Esophagus muscularis mucosa (tissue), 3 donors: ENCODE measurements at regions not wholly inside any gene's neighbourhood (a gene's known extent, or its start where the extent isn't known, plus 50 kb on each side); places are given as distances from the start of the nearest gene placed in this dataset.

Experiments
- EP300 ChIP-seq: sonication (generic); formaldehyde crosslinking; IDR thresholded peaks from one replicate; pipeline ENCODE4 v1.6.1; 2017; ENCODE audit warnings: antibody characterized with exemption
- TF ChIP-seq, protein P1 (sequence below), 3 experiments: fragments of 200-600 bp in 2 of 3; fragments of 450-650 bp in 1 of 3; sonication (generic) in 2 of 3; IDR thresholded peaks; one replicate each; pipeline ENCODE4 v1.5.1; 2017 to 2019; ENCODE audit warnings: antibody characterized with exemption in 3 of 3, mild to moderate bottlenecking in 2 of 3, moderate library complexity in 1 of 3

DNA sequence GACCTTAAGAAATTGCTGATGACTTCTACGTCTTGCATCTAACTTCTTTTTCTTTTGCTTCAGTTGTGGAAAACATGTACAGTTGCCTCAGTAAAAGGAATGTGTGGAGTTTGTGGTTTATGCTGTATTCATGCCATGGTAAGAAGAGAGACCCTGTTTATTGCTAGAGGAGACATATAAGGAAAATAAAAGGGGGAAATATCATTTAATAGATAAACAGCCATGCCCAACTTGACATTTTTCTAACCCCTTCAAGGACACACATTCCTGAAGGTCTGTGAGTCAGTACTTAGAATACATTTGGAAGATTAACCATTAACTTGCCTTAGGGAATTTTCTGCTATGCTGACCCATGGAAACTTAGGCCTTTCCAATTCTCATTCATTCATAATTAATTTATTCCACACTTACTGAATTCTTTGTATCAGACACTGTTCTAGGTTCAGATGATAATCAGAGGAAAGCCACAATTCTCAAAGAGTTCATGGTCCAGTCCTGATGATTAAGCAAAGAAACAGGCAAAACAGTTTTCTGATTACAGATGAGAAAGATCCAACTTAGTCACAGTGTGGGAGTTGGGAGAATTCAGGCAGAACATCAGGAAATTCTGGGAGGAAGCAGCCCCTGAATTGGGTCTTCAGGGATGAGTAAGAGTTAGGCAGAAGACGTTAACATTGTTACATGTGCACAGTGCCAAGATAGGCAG is 329.8 kb upstream of the RASGRP1 start:
- TF ChIP-seq, protein P1, sequence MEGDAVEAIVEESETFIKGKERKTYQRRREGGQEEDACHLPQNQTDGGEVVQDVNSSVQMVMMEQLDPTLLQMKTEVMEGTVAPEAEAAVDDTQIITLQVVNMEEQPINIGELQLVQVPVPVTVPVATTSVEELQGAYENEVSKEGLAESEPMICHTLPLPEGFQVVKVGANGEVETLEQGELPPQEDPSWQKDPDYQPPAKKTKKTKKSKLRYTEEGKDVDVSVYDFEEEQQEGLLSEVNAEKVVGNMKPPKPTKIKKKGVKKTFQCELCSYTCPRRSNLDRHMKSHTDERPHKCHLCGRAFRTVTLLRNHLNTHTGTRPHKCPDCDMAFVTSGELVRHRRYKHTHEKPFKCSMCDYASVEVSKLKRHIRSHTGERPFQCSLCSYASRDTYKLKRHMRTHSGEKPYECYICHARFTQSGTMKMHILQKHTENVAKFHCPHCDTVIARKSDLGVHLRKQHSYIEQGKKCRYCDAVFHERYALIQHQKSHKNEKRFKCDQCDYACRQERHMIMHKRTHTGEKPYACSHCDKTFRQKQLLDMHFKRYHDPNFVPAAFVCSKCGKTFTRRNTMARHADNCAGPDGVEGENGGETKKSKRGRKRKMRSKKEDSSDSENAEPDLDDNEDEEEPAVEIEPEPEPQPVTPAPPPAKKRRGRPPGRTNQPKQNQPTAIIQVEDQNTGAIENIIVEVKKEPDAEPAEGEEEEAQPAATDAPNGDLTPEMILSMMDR (IDR thresholded peaks at IDR 0.05): no peak
- no peak for TF ChIP-seq EP300
